ENCODE measurements at regions not wholly inside any gene's neighbourhood (a gene's known extent, or its start where the extent isn't known, plus 50 kb on each side); places are given as distances from the start of the nearest gene placed in this dataset.

DNA sequence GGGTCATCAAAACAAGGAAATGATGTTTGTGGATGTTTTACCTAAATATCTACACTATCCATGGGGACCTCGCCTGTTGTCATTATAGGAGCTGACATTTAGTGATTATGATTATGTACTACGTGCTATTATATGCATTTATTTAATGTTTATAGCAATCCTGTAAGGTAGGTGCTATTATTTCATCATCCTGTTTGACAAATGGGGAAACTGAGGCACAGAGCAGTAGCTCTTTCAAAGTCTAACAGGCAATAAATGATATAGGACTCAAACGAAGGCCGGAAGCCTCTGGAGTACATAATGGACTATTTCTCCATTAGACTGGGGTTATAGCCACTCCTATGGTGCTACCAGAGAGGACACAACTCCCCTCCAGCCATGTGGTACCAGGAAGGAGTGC lies 60.6 kb upstream of the KDM7A start:
- TF ChIP-seq, protein P1, sequence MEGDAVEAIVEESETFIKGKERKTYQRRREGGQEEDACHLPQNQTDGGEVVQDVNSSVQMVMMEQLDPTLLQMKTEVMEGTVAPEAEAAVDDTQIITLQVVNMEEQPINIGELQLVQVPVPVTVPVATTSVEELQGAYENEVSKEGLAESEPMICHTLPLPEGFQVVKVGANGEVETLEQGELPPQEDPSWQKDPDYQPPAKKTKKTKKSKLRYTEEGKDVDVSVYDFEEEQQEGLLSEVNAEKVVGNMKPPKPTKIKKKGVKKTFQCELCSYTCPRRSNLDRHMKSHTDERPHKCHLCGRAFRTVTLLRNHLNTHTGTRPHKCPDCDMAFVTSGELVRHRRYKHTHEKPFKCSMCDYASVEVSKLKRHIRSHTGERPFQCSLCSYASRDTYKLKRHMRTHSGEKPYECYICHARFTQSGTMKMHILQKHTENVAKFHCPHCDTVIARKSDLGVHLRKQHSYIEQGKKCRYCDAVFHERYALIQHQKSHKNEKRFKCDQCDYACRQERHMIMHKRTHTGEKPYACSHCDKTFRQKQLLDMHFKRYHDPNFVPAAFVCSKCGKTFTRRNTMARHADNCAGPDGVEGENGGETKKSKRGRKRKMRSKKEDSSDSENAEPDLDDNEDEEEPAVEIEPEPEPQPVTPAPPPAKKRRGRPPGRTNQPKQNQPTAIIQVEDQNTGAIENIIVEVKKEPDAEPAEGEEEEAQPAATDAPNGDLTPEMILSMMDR (IDR thresholded peaks at IDR 0.05): no peak
- no peak overlapping the region for H3K27ac Mint-ChIP-seq
- no peak for DNase-seq
- CTCF ChIA-PET: interaction anchor here (0.8 to 0.9 kb wide), 2 partner anchors 15 to 62 kb away, joined by 3 to 4 read pairs; no protein-coding TSS in a partner anchor
- POLR2A ChIA-PET: no interaction called here
- peaks cover 12% of the 10 kb centered on the region for H3K4me1 Mint-ChIP-seq (ENCODE audit: low read depth)
- intact Hi-C loops (cut with micrococcal nuclease): no loop called here
- H3K27me3 Mint-ChIP-seq: no peaks in the 10 kb centered on the region
- no peak overlapping the region for H3K4me3 Mint-ChIP-seq
- no peaks in the 10 kb centered on the region for H3K9me3 Mint-ChIP-seq
- peaks cover 2% of the 10 kb centered on the region for H3K36me3 Mint-ChIP-seq (ENCODE audit: low read depth)
- ATAC-seq: no peak

DNA sequence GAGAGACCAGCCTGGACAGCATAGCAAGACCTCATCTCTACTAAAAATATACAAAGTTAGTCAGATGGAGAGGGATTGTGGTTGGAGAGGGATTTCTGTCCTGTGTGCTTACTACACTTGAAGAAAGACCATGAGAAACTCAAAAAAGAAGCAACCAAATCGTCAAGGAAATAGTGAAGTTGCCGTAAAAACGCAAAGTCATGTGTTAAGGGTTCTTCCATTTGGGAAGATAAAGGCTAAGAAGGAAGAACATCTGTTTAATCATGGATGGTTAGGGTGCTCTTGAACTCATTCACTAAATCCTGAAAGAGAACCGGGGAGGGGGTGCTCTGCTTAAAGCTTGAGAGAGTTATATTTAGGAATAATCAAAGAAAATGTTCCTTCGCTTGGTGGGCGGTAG lies 59.8 kb upstream of the KDM7A start:
- CTCF ChIA-PET: interaction anchor here (0.8 to 0.9 kb wide), 2 partner anchors 16 to 63 kb away, joined by 3 to 4 read pairs; no protein-coding TSS in a partner anchor
- no peaks in the 10 kb centered on the region for H3K27me3 Mint-ChIP-seq
- no peak overlapping the region for H3K27ac Mint-ChIP-seq
- no peak for DNase-seq
- H3K4me3 Mint-ChIP-seq: no peak overlapping the region
- TF ChIP-seq, protein P1 (IDR thresholded peaks at IDR 0.05): no peak
- POLR2A ChIA-PET: no interaction called here
- ATAC-seq: no peak
- peaks cover 12% of the 10 kb centered on the region for H3K4me1 Mint-ChIP-seq (ENCODE audit: low read depth)
- intact Hi-C loops (cut with micrococcal nuclease): no loop called here
- peaks cover 7% of the 10 kb centered on the region for H3K36me3 Mint-ChIP-seq (ENCODE audit: low read depth)
- no peaks in the 10 kb centered on the region for H3K9me3 Mint-ChIP-seq

- ChIA-PET CTCF (no interaction called here), POLR2A (interaction anchor here (1.3 kb wide), 1 partner anchor 58 kb away, joined by 3 read pairs; no protein-coding TSS in a partner anchor)
- peaks cover 7% of the 10 kb centered on the region for H3K36me3 Mint-ChIP-seq (ENCODE audit: low read depth)
- H3K27me3 Mint-ChIP-seq: no peaks in the 10 kb centered on the region
- H3K4me1 Mint-ChIP-seq (ENCODE audit: low read depth): peaks cover 15% of the 10 kb centered on the region
- intact Hi-C loops (cut with micrococcal nuclease): no loop called here
- TF ChIP-seq, protein P1 (IDR thresholded peaks at IDR 0.05): no peak
- no peak for ATAC-seq
- H3K27ac Mint-ChIP-seq: no peak overlapping the region
- no peaks in the 10 kb centered on the region for H3K9me3 Mint-ChIP-seq
- no peak overlapping the region for H3K4me3 Mint-ChIP-seq
- DNase-seq: no peak
Measured at GRCh38 chr7:140235114-140235513, 58.3 kb upstream of the KDM7A start.

GRCh38 chr7:140232957-140233917 lies 56.5 kb upstream of the KDM7A start:
- ChIA-PET POLR2A (no interaction called here), CTCF (interaction anchor here (0.7 kb wide), 1 partner anchor 16 kb away, joined by 3 read pairs; no protein-coding TSS in a partner anchor)
- no peaks in the 10 kb centered on the region for H3K9me3 Mint-ChIP-seq
- peak overlapping the region; percentile 83 for H3K4me3 Mint-ChIP-seq
- H3K4me1 Mint-ChIP-seq (ENCODE audit: low read depth): peaks cover 24% of the 10 kb centered on the region
- intact Hi-C loops (cut with micrococcal nuclease): no loop called here
- DNase-seq: no peak
- H3K27me3 Mint-ChIP-seq: no peaks in the 10 kb centered on the region
- H3K27ac Mint-ChIP-seq: peak overlapping the region; percentile 7
- peaks cover 7% of the 10 kb centered on the region for H3K36me3 Mint-ChIP-seq (ENCODE audit: low read depth)
- TF ChIP-seq, protein P1 (IDR thresholded peaks at IDR 0.05): no peak
- no peak for ATAC-seq
